ENCODE measurements at regions not wholly inside any gene's neighbourhood (a gene's known extent, or its start where the extent isn't known, plus 50 kb on each side); places are given as distances from the start of the nearest gene placed in this dataset.

- no peak for TF ChIP-seq CTCF (IDR thresholded peaks at IDR 0.05)
- TF ChIP-seq POLR2AphosphoS5 (IDR thresholded peaks at IDR 0.05) = no peak
- TF ChIP-seq EP300 (IDR thresholded peaks at IDR 0.05) = no peak
Measured at GRCh38 chr2:195331129-195331528, 325.9 kb upstream of the SLC39A10 start.

All from sigmoid colon (tissue), 4 donors.